SK-N-SH treated with all-trans-retinoic acid at 6 μM for 48 hours (cell line): ENCODE measurements at regions not wholly inside any gene's neighbourhood (a gene's known extent, or its start where the extent isn't known, plus 50 kb on each side); places are given as distances from the start of the nearest gene placed in this dataset.

ENCODE experiments used
- ATAC-seq: fragments of 200-7000 bp; cut with Tn5 transposase; 3 replicates; pipeline ENCODE4 v1.9.1; 2020; ENCODE audit warnings: mild to moderate bottlenecking, moderate library complexity
- ARNTL ChIP-seq: fragments of 450-650 bp; formaldehyde crosslinking; IDR thresholded peaks from 2 replicates; pipeline ENCODE4 v1.5.0; 2020; ENCODE audit warnings: low read depth, mild to moderate bottlenecking, moderate library complexity, borderline replicate concordance
- ESRRG ChIP-seq: fragments of 250-450 bp; sonication (Bioruptor Pico); IDR thresholded peaks from 2 replicates; pipeline ENCODE4 v1.6.1; 2021; ENCODE audit warnings: mild to moderate bottlenecking
- GLIS3 ChIP-seq: fragments of 250-450 bp; sonication (Bioruptor Pico); IDR thresholded peaks from 2 replicates; pipeline ENCODE4 v1.5.0; 2020; ENCODE audit warnings: mild to moderate bottlenecking, moderate library complexity
- ISL1 ChIP-seq: fragments of 250-450 bp; sonication (Bioruptor Pico); IDR thresholded peaks from 2 replicates; pipeline ENCODE4 v2.1.2; 2022; ENCODE audit warnings: mild to moderate bottlenecking, moderate library complexity
- OSR1 ChIP-seq: fragments of 250-450 bp; sonication (Bioruptor Pico); IDR thresholded peaks from 2 replicates; pipeline ENCODE4 v1.8.0; 2022; ENCODE audit warnings: moderate library complexity, mild to moderate bottlenecking, inconsistent platforms
- PPARA ChIP-seq: fragments of 250-450 bp; sonication (Bioruptor Pico); IDR thresholded peaks from 2 replicates; pipeline ENCODE4 v1.5.0; 2020; ENCODE audit warnings: mild to moderate bottlenecking, borderline replicate concordance
- RARB ChIP-seq: fragments of 250-450 bp; sonication (Bioruptor Pico); IDR thresholded peaks from 2 replicates; pipeline ENCODE4 v1.8.0; 2021; ENCODE audit warnings: mild to moderate bottlenecking, moderate library complexity
- SNAI2 ChIP-seq: fragments of 250-450 bp; sonication (Bioruptor Pico); IDR thresholded peaks from 2 replicates; pipeline ENCODE4 v1.5.0; 2020; ENCODE audit warnings: mild to moderate bottlenecking, moderate library complexity
- TCF4 ChIP-seq: fragments of 250-450 bp; sonication (Bioruptor Pico); IDR thresholded peaks from 2 replicates; pipeline ENCODE4 v1.8.0; 2021; ENCODE audit warnings: mild to moderate bottlenecking, moderate library complexity, borderline replicate concordance
- TOX ChIP-seq: fragments of 250-450 bp; sonication (Bioruptor Pico); IDR thresholded peaks from 2 replicates; pipeline ENCODE4 v1.8.0; 2021; ENCODE audit warnings: mild to moderate bottlenecking, moderate library complexity, borderline replicate concordance
- ZC3H10 ChIP-seq: fragments of 250-450 bp; sonication (Bioruptor Pico); IDR thresholded peaks from 2 replicates; pipeline ENCODE4 v1.5.1; 2021; ENCODE audit warnings: mild to moderate bottlenecking, moderate library complexity
- ZNF565 ChIP-seq: fragments of 450-650 bp; formaldehyde crosslinking; conservative IDR thresholded peaks from 2 replicates; pipeline ENCODE4 v1.5.0; 2020; ENCODE audit warnings: low read depth, mild to moderate bottlenecking, moderate library complexity
- ZNF70 ChIP-seq: fragments of 450-650 bp; formaldehyde crosslinking; IDR thresholded peaks from 2 replicates; pipeline ENCODE4 v1.5.0; 2020; ENCODE audit warnings: mild to moderate bottlenecking, moderate library complexity
- ZNF8 ChIP-seq: fragments of 450-650 bp; formaldehyde crosslinking; IDR thresholded peaks from 2 replicates; pipeline ENCODE4 v1.5.0; 2020; ENCODE audit warnings: mild to moderate bottlenecking, moderate library complexity
- TF ChIP-seq, protein P1 (sequence below): fragments of 250-450 bp; sonication (Bioruptor Pico); IDR thresholded peaks from 2 replicates; pipeline ENCODE4 v1.5.0; 2020; ENCODE audit warnings: mild to moderate bottlenecking, moderate library complexity
- TF ChIP-seq, protein P2 (sequence below): fragments of 250-450 bp; sonication (Bioruptor Pico); IDR thresholded peaks from 2 replicates; pipeline ENCODE4 v1.8.0; 2020; ENCODE audit warnings: mild to moderate bottlenecking, moderate library complexity, borderline replicate concordance
- TF ChIP-seq, protein P3 (sequence below): fragments of 250-450 bp; sonication (Bioruptor Pico); IDR thresholded peaks from 2 replicates; pipeline ENCODE4 v1.5.1; 2021; ENCODE audit warnings: mild to moderate bottlenecking, moderate library complexity
- TF ChIP-seq, protein P4 (sequence below): fragments of 250-450 bp; sonication (Bioruptor Pico); IDR thresholded peaks from 2 replicates; pipeline ENCODE4 v1.5.1; 2020; ENCODE audit warnings: low read depth, mild to moderate bottlenecking, moderate library complexity

DNA sequence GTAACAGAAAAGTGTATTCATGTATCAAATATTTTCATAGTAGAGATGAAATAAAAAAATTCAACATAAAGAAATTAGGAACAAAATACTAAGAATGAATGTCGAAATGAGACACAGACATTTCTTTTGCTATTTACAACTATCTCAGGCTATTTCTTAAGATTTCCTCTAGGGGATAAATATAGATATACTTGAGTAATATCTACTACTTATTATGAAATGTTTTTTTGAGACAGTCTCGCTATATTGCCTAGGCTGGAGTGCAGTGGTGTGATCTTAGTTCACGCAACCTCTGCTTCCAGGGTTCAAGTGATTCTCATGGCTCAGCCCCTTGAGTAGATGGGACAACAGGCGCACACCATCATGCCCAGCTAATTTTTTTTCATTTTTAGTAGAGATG, 326.1 kb downstream of the RNF144A start (continued):
- TF ChIP-seq, protein P1, sequence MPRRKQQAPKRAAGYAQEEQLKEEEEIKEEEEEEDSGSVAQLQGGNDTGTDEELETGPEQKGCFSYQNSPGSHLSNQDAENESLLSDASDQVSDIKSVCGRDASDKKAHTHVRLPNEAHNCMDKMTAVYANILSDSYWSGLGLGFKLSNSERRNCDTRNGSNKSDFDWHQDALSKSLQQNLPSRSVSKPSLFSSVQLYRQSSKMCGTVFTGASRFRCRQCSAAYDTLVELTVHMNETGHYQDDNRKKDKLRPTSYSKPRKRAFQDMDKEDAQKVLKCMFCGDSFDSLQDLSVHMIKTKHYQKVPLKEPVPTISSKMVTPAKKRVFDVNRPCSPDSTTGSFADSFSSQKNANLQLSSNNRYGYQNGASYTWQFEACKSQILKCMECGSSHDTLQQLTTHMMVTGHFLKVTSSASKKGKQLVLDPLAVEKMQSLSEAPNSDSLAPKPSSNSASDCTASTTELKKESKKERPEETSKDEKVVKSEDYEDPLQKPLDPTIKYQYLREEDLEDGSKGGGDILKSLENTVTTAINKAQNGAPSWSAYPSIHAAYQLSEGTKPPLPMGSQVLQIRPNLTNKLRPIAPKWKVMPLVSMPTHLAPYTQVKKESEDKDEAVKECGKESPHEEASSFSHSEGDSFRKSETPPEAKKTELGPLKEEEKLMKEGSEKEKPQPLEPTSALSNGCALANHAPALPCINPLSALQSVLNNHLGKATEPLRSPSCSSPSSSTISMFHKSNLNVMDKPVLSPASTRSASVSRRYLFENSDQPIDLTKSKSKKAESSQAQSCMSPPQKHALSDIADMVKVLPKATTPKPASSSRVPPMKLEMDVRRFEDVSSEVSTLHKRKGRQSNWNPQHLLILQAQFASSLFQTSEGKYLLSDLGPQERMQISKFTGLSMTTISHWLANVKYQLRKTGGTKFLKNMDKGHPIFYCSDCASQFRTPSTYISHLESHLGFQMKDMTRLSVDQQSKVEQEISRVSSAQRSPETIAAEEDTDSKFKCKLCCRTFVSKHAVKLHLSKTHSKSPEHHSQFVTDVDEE (CRISPR knock-in tag), result no peak
- TF ChIP-seq TCF4 (CRISPR knock-in tag) (no peak), GLIS3 (CRISPR knock-in tag) (no peak), ZNF8 (CRISPR knock-in tag) (no peak), ISL1 (CRISPR knock-in tag) (no peak), ESRRG (CRISPR knock-in tag) (no peak)
- TF ChIP-seq, protein P2, sequence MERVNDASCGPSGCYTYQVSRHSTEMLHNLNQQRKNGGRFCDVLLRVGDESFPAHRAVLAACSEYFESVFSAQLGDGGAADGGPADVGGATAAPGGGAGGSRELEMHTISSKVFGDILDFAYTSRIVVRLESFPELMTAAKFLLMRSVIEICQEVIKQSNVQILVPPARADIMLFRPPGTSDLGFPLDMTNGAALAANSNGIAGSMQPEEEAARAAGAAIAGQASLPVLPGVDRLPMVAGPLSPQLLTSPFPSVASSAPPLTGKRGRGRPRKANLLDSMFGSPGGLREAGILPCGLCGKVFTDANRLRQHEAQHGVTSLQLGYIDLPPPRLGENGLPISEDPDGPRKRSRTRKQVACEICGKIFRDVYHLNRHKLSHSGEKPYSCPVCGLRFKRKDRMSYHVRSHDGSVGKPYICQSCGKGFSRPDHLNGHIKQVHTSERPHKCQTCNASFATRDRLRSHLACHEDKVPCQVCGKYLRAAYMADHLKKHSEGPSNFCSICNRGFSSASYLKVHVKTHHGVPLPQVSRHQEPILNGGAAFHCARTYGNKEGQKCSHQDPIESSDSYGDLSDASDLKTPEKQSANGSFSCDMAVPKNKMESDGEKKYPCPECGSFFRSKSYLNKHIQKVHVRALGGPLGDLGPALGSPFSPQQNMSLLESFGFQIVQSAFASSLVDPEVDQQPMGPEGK (CRISPR knock-in tag), result no peak

DNA sequence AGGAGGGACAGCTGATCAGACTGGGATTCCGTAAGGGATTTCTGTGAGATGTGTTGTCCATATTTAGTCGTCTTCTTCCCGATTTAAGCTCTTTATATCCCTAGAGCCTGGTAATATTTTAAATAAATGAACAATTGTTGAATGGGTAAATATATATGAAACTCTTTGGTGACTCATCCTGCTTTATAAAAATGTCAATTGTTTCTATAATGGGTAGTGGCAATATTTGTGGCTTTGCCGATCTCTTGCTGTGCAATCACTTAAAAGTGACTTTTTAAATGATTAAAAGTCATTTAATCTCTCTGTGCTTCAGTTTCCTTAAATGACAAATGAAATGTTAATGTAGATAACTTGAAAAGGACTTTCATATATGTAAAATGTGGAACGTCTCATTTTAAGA, 339.2 kb downstream of the RNF144A start:
- TF ChIP-seq GLIS3 (CRISPR knock-in tag) (no peak), TOX (CRISPR knock-in tag) (no peak), TCF4 (CRISPR knock-in tag) (no peak), OSR1 (no peak), ISL1 (CRISPR knock-in tag) (no peak), ESRRG (CRISPR knock-in tag) (no peak), PPARA (CRISPR knock-in tag) (no peak), SNAI2 (CRISPR knock-in tag) (no peak), ARNTL (no peak), ZNF565 (CRISPR knock-in tag) (no peak), ZC3H10 (CRISPR knock-in tag) (no peak), ZNF8 (CRISPR knock-in tag) (no peak), ZNF70 (no peak), RARB (CRISPR knock-in tag) (no peak)
- TF ChIP-seq, protein P3, sequence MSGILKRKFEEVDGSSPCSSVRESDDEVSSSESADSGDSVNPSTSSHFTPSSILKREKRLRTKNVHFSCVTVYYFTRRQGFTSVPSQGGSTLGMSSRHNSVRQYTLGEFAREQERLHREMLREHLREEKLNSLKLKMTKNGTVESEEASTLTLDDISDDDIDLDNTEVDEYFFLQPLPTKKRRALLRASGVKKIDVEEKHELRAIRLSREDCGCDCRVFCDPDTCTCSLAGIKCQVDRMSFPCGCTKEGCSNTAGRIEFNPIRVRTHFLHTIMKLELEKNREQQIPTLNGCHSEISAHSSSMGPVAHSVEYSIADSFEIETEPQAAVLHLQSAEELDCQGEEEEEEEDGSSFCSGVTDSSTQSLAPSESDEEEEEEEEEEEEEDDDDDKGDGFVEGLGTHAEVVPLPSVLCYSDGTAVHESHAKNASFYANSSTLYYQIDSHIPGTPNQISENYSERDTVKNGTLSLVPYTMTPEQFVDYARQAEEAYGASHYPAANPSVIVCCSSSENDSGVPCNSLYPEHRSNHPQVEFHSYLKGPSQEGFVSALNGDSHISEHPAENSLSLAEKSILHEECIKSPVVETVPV (CRISPR knock-in tag), result no peak
- TF ChIP-seq, protein P1 (CRISPR knock-in tag), result no peak
- TF ChIP-seq, protein P4, sequence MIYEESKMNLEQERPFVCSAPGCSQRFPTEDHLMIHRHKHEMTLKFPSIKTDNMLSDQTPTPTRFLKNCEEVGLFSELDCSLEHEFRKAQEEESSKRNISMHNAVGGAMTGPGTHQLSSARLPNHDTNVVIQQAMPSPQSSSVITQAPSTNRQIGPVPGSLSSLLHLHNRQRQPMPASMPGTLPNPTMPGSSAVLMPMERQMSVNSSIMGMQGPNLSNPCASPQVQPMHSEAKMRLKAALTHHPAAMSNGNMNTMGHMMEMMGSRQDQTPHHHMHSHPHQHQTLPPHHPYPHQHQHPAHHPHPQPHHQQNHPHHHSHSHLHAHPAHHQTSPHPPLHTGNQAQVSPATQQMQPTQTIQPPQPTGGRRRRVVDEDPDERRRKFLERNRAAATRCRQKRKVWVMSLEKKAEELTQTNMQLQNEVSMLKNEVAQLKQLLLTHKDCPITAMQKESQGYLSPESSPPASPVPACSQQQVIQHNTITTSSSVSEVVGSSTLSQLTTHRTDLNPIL (CRISPR knock-in tag), result no peak
- TF ChIP-seq, protein P2 (CRISPR knock-in tag), result no peak
- no peak for ATAC-seq
